ENCODE measurements at regions not wholly inside any gene's neighbourhood (a gene's known extent, or its start where the extent isn't known, plus 50 kb on each side); places are given as distances from the start of the nearest gene placed in this dataset.

DNA sequence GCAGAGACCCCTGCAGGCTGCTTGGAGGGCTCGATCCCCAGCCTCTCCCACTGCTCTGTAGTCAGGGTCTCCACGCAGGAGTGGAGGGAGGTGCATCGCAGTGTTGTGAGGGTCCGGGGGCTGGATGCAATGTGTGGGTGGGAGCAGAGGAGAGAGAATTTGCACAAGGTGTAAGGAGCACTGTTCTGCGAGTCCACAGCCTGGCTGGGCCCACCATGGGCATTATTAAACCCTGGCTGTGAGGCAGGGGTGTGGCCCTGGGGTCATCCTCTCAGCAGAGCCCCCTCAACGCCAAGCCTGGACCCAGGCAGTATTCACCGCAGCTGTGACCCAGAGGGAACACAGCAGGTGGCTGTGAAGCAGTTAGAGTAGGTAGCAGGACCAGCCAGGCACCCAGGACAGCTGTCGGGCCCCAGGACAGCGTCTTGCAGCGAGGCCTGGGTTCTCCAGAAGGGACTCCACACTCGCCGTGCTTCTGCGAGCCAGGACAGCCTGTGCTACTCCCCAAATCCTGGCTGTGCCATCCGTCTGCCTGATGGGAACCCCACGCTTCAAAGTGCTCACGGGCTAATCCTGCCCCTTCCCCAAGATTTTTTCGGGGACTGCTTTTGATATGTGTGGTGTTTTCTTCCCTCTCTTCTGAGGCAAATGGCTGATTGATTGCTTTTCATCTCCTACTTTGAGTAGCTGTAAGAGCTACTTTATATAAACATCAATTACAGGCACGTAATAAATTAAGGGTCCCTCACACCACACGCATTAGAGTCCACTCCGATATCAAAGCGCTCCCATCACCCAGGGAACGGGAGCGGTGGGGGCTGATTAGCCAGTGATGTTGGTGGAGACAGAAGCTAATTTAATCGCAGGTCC, 100.9 kb upstream of the GSE1 start:
- TF ChIP-seq, protein P1, sequence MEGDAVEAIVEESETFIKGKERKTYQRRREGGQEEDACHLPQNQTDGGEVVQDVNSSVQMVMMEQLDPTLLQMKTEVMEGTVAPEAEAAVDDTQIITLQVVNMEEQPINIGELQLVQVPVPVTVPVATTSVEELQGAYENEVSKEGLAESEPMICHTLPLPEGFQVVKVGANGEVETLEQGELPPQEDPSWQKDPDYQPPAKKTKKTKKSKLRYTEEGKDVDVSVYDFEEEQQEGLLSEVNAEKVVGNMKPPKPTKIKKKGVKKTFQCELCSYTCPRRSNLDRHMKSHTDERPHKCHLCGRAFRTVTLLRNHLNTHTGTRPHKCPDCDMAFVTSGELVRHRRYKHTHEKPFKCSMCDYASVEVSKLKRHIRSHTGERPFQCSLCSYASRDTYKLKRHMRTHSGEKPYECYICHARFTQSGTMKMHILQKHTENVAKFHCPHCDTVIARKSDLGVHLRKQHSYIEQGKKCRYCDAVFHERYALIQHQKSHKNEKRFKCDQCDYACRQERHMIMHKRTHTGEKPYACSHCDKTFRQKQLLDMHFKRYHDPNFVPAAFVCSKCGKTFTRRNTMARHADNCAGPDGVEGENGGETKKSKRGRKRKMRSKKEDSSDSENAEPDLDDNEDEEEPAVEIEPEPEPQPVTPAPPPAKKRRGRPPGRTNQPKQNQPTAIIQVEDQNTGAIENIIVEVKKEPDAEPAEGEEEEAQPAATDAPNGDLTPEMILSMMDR (IDR thresholded peaks at IDR 0.05; ENCODE audit: control extremely low read depth, extremely low read depth): no peak
- Histone ChIP-seq H3K4me1 (ENCODE audit: control insufficient read depth in 5 of 5, insufficient read depth in 5 of 5, low read length in 5 of 5) (peaks cover 0 to 47% (median 16%) of the 10 kb centered on the region in 5 donors), H3K27me3 (ENCODE audit: control insufficient read depth in 3 of 3, insufficient read depth in 3 of 3, low read length in 2 of 3) (no peaks in the 10 kb centered on the region), H3K36me3 (ENCODE audit: control insufficient read depth in 4 of 4, insufficient read depth in 4 of 4, low read length in 4 of 4) (no peaks in the 10 kb centered on the region), H3K9ac (ENCODE audit: insufficient read depth in 1 of 2, low read length in 2 of 2) (no peak overlapping the region), H3K4me3 (no peak overlapping the region), H3K27ac (ENCODE audit: low read depth in 1 of 2, low read length in 1 of 2) (no peak overlapping the region), H3K9me3 (ENCODE audit: control insufficient read depth in 4 of 4, insufficient read depth in 3 of 4, low read length in 3 of 4) (peaks cover 0 to 2% (median 0%) of the 10 kb centered on the region in 4 donors)
- DNase-seq: peak; percentile 52 to 83 (median 82)
- 88 to 90% methylated on average over 24 of the region's 24 CpGs for WGBS, 2 donors
- ATAC-seq (ENCODE audit: insufficient read depth, low FRiP score): no peak

DNA sequence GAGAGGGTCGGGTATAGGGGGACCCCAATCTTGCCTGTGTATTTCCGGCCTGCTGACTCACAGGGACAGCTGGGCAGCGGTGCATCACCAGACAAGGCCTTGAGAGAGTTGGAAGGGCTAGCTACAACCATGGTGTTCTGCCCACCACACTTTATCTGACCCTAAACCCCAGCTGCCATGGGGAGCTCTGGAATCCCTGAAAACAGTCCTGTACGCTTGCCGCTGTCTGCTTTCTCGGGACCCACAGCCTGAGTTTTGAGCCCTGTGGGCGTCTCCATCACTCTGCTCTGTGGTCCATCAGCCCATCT, 100.4 kb upstream of the GSE1 start:
- H3K4me1 ChIP-seq (ENCODE audit: control insufficient read depth in 5 of 5, insufficient read depth in 5 of 5, low read length in 5 of 5): peaks cover 0 to 51% (median 16%) of the 10 kb centered on the region in 5 donors
- no peak overlapping the region for H3K9ac ChIP-seq (ENCODE audit: insufficient read depth in 1 of 2, low read length in 2 of 2)
- TF ChIP-seq, protein P1 (IDR thresholded peaks at IDR 0.05; ENCODE audit: control extremely low read depth, extremely low read depth): no peak
- DNase-seq (peak in 1 of 3 donors; percentile 63), ATAC-seq (ENCODE audit: insufficient read depth, low FRiP score) (no peak)
- no peaks in the 10 kb centered on the region for H3K36me3 ChIP-seq (ENCODE audit: control insufficient read depth in 4 of 4, insufficient read depth in 4 of 4, low read length in 4 of 4)
- no peak overlapping the region for H3K4me3 ChIP-seq
- H3K27me3 ChIP-seq (ENCODE audit: control insufficient read depth in 3 of 3, insufficient read depth in 3 of 3, low read length in 2 of 3): no peaks in the 10 kb centered on the region
- H3K27ac ChIP-seq (ENCODE audit: low read depth in 1 of 2, low read length in 1 of 2): no peak overlapping the region
- WGBS, 2 donors: 90 to 91% methylated on average over 7 of the region's 7 CpGs
- peaks cover 0 to 2% (median 0%) of the 10 kb centered on the region in 4 donors for H3K9me3 ChIP-seq (ENCODE audit: control insufficient read depth in 4 of 4, insufficient read depth in 3 of 4, low read length in 3 of 4)

DNA sequence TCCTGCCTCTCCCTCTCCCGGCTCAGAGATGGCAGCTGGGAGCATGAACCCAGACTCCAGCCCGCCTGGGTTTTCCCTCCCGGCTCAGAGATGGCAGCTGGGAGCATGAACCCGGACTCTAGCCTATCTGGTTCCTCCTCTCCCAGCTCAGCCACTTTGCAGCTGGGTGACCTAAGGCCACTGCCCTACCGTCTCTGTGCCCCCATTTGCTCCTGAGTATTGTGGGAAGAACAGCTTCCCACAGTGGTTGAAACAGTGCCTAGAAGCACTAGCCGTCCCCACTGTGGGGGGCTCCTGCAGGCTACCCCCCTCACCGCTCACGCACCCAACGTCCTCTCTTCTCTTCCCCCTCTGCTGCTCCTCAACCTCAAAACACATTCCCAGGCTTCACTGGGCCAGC, 99.9 kb upstream of the GSE1 start:
- DNase-seq: no peak

More for the DNA sequence above, 99.9 kb upstream of the GSE1 start:
- Histone ChIP-seq H3K27me3 (ENCODE audit: control insufficient read depth in 3 of 3, insufficient read depth in 3 of 3, low read length in 2 of 3) (no peaks in the 10 kb centered on the region), H3K4me3 (no peak overlapping the region), H3K4me1 (ENCODE audit: control insufficient read depth in 5 of 5, insufficient read depth in 5 of 5, low read length in 5 of 5) (peaks cover 0 to 55% (median 16%) of the 10 kb centered on the region in 5 donors), H3K9me3 (ENCODE audit: control insufficient read depth in 4 of 4, insufficient read depth in 3 of 4, low read length in 3 of 4) (peaks cover 0 to 2% (median 0%) of the 10 kb centered on the region in 4 donors), H3K9ac (ENCODE audit: insufficient read depth in 1 of 2, low read length in 2 of 2) (no peak overlapping the region), H3K27ac (ENCODE audit: low read depth in 1 of 2, low read length in 1 of 2) (no peak overlapping the region), H3K36me3 (ENCODE audit: control insufficient read depth in 4 of 4, insufficient read depth in 4 of 4, low read length in 4 of 4) (no peaks in the 10 kb centered on the region)
- no peak for ATAC-seq (ENCODE audit: insufficient read depth, low FRiP score)
- 90% methylated on average over 9 of the region's 9 CpGs for WGBS, 2 donors
- TF ChIP-seq, protein P1 (IDR thresholded peaks at IDR 0.05; ENCODE audit: control extremely low read depth, extremely low read depth): no peak
